GM13976 (cell line): ENCODE measurements at regions not wholly inside any gene's neighbourhood (a gene's known extent, or its start where the extent isn't known, plus 50 kb on each side); places are given as distances from the start of the nearest gene placed in this dataset.

Experiments used
- DNase-seq: peaks from one replicate; pipeline ENCODE4 v3.0.0; 2012; ENCODE audit warnings: low spot score
- in situ Hi-C: fragments of 300-500 bp; cut with MboI; formaldehyde crosslinking; loops from one replicate; pipeline ENCODE4 v1.12.0; 2022; ENCODE audit warnings: low sequenced_read_pairs, mixed read lengths, inconsistent platforms; ENCODE audit not compliant: unreplicated experiment
- TF ChIP-seq, protein P1 (sequence below): IDR thresholded peaks from 2 replicates; pipeline ENCODE4 v1.5.1; 2012; ENCODE audit warnings: borderline replicate concordance, mild to moderate bottlenecking; ENCODE audit not compliant: insufficient read depth; ENCODE audit errors: extremely low read depth, missing control alignments, control extremely low read depth

- in situ Hi-C loops, result no loop called here
- no peak for DNase-seq
- TF ChIP-seq, protein P1, sequence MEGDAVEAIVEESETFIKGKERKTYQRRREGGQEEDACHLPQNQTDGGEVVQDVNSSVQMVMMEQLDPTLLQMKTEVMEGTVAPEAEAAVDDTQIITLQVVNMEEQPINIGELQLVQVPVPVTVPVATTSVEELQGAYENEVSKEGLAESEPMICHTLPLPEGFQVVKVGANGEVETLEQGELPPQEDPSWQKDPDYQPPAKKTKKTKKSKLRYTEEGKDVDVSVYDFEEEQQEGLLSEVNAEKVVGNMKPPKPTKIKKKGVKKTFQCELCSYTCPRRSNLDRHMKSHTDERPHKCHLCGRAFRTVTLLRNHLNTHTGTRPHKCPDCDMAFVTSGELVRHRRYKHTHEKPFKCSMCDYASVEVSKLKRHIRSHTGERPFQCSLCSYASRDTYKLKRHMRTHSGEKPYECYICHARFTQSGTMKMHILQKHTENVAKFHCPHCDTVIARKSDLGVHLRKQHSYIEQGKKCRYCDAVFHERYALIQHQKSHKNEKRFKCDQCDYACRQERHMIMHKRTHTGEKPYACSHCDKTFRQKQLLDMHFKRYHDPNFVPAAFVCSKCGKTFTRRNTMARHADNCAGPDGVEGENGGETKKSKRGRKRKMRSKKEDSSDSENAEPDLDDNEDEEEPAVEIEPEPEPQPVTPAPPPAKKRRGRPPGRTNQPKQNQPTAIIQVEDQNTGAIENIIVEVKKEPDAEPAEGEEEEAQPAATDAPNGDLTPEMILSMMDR, result no peak
These were observed 664.4 kb downstream of the CDH8 start for GRCh38 chr16:61371881-61372280.

- DNase-seq, result no peak
- in situ Hi-C loops, result no loop called here
- TF ChIP-seq, protein P1, result no peak
These were observed 664.9 kb downstream of the CDH8 start for GRCh38 chr16:61371388-61371787.

DNA sequence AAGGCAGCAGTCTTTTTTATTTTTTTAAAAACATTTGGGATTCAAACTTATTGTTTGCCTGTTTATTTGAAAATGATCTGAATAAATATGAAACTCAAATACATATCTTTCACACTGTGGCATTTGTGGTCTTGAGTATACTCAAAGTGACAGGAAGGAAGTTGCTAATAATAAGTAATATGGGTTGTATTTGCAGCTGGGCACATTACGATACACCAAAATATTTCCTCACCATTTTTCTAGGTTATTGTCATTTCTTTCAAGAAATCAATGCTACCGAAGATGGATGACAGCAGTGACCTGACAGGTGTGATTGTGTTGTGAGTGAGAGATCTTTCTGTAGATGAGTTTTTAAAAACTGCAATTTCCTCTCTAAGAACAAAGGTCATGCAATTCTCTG, 665.7 kb downstream of the CDH8 start:
- no peak for DNase-seq
- in situ Hi-C loops, result no loop called here
- TF ChIP-seq, protein P1, result no peak

- TF ChIP-seq, protein P1, result no peak
- no peak for DNase-seq
- in situ Hi-C loops, result no loop called here
These were observed 670.2 kb downstream of the CDH8 start for GRCh38 chr16:61366006-61366405.

GRCh38 chr16:61364990-61365389, 671.2 kb downstream of the CDH8 start:
- TF ChIP-seq, protein P1, result no peak

GRCh38 chr16:61362585-61362984, 673.7 kb downstream of the CDH8 start:
- DNase-seq, result no peak
- TF ChIP-seq, protein P1, result no peak
- in situ Hi-C loops, result no loop called here

More at GRCh38 chr16:61364990-61365389, 671.2 kb downstream of the CDH8 start:
- no peak for DNase-seq
- in situ Hi-C loops, result no loop called here

- in situ Hi-C loops, result no loop called here
- no peak for DNase-seq
- TF ChIP-seq, protein P1, result no peak
These were observed 691.4 kb downstream of the CDH8 start for GRCh38 chr16:61344791-61345190.
